ENCODE measurements at regions not wholly inside any gene's neighbourhood (a gene's known extent, or its start where the extent isn't known, plus 50 kb on each side); places are given as distances from the start of the nearest gene placed in this dataset.

DNA sequence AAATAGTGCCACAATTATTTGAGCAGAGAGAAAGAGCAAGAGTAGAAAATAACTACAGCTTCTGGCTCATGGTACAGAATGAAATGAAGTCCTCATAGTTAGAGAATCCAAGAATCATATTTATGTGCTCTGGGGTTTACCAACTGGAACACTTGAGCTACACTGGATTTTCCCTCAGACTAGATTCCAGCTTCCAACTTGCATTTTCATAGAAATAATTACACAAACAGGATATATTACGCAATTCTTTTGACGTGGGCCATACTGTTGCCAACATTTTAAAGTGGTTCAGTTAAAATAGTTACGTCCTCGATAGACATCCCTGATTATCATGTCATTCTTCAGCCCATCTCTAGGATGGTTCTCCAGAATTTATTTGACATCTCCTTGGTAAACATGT lies 129.2 kb downstream of the ETAA1 start:
- TF ChIP-seq, protein P1, sequence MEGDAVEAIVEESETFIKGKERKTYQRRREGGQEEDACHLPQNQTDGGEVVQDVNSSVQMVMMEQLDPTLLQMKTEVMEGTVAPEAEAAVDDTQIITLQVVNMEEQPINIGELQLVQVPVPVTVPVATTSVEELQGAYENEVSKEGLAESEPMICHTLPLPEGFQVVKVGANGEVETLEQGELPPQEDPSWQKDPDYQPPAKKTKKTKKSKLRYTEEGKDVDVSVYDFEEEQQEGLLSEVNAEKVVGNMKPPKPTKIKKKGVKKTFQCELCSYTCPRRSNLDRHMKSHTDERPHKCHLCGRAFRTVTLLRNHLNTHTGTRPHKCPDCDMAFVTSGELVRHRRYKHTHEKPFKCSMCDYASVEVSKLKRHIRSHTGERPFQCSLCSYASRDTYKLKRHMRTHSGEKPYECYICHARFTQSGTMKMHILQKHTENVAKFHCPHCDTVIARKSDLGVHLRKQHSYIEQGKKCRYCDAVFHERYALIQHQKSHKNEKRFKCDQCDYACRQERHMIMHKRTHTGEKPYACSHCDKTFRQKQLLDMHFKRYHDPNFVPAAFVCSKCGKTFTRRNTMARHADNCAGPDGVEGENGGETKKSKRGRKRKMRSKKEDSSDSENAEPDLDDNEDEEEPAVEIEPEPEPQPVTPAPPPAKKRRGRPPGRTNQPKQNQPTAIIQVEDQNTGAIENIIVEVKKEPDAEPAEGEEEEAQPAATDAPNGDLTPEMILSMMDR (IDR thresholded peaks at IDR 0.05): no peak
- no peak for TF ChIP-seq POLR2A (IDR thresholded peaks at IDR 0.05)
